Lower leg skin (tissue), 3 donors: ENCODE measurements at regions not wholly inside any gene's neighbourhood (a gene's known extent, or its start where the extent isn't known, plus 50 kb on each side); places are given as distances from the start of the nearest gene placed in this dataset.

ENCODE experiments used
- CTCF ChIP-seq, 3 donors: fragments of 450-650 bp; IDR thresholded peaks; one replicate each; pipeline ENCODE4 v1.5.1; 2016; ENCODE audit warnings: antibody characterized with exemption in 3 of 3, mild to moderate bottlenecking in 3 of 3, moderate library complexity in 2 of 3
- POLR2A ChIP-seq, 2 donors: fragments of 450-650 bp; IDR thresholded peaks; one replicate each; pipeline ENCODE4 v1.6.1; 2016 to 2017; ENCODE audit warnings: antibody characterized with exemption in 2 of 2, mild to moderate bottlenecking in 1 of 2, moderate library complexity in 1 of 2

DNA sequence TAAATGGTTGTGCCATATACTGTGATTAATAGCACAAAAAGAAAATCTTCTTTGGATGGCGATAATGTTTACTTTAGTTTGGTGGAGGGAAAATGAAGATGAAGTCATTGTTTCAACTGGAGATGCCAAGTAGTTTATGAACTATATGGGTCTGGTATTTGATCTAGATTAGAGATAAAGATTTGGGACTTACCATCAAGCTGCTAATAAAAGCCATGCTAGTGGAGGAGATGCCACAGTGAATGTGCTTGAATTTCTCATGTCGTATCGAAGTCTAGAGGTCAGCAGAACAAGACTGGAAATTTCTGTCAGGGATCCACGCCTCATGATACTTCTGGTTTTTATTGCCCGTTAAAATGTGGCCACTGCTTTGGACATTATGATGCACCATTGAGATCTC, 742.0 kb downstream of the NCAM2 start:
- TF ChIP-seq CTCF (IDR thresholded peaks at IDR 0.05), result no peak
- TF ChIP-seq POLR2A (IDR thresholded peaks at IDR 0.05), result no peak
